ENCODE measurements at regions not wholly inside any gene's neighbourhood (a gene's known extent, or its start where the extent isn't known, plus 50 kb on each side); places are given as distances from the start of the nearest gene placed in this dataset.

DNA sequence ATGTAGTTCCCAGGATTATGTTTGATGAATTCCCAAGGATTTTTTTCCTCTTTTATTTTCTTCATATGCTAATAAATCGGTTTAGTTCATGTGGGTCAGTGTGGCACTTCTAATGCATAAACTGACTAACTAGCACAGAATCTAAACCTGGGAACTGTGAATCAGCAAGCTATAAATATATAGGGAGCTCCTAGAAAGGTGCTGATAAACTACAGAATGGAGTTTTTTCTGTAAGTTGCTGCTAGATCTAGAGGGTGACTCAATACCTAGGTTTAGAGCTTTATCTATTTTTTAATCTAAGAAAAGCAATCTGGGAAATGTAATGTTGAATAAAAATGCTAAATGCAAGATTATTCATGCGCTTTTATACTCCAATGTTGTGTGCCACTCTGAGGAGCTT, 118.8 kb upstream of the PTCHD4 start:
- no peaks in the 10 kb centered on the region for H3K4me1 ChIP-seq
- H3K27ac ChIP-seq: no peak overlapping the region
- no peaks in the 10 kb centered on the region for H3K27me3 ChIP-seq
- intact Hi-C loops (cut with DNase I; ENCODE audit: low total_unique reads): no loop called here
- H3K36me3 ChIP-seq (ENCODE audit: low read depth, missing control alignments): no peaks in the 10 kb centered on the region
- H3K9me3 ChIP-seq: no peaks in the 10 kb centered on the region
- DNase-seq: no peak
- no peak overlapping the region for H3K4me3 ChIP-seq
- WGBS, 2 donors: 90 to 94% methylated on average over 2 of the region's 2 CpGs
- TF ChIP-seq, protein P1, sequence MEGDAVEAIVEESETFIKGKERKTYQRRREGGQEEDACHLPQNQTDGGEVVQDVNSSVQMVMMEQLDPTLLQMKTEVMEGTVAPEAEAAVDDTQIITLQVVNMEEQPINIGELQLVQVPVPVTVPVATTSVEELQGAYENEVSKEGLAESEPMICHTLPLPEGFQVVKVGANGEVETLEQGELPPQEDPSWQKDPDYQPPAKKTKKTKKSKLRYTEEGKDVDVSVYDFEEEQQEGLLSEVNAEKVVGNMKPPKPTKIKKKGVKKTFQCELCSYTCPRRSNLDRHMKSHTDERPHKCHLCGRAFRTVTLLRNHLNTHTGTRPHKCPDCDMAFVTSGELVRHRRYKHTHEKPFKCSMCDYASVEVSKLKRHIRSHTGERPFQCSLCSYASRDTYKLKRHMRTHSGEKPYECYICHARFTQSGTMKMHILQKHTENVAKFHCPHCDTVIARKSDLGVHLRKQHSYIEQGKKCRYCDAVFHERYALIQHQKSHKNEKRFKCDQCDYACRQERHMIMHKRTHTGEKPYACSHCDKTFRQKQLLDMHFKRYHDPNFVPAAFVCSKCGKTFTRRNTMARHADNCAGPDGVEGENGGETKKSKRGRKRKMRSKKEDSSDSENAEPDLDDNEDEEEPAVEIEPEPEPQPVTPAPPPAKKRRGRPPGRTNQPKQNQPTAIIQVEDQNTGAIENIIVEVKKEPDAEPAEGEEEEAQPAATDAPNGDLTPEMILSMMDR (IDR thresholded peaks at IDR 0.05): no peak
- no peak for TF ChIP-seq POLR2A (IDR thresholded peaks at IDR 0.05)

DNA sequence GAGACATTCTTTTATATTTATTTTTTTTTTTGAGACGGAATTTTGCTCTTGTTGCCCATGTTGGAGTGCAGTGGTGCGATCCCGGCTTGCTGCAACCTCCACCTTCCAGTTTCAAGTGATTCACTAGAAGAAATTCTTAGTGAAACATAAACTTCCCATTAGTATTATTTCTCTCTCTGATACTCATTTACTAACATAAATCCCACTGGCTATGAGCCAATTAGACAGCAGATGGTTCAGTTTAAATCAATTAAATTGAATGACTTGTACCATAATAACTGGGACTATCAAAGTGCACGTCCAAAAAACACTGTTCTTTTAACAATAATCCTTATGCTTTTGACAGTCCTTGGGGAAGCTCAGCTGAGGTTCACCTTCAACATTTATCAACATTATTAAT, 111.2 kb upstream of the PTCHD4 start:
- Histone ChIP-seq H3K36me3 (ENCODE audit: low read depth, missing control alignments) (no peaks in the 10 kb centered on the region), H3K9me3 (no peaks in the 10 kb centered on the region), H3K27ac (no peak overlapping the region), H3K27me3 (no peaks in the 10 kb centered on the region), H3K4me3 (no peak overlapping the region), H3K4me1 (no peaks in the 10 kb centered on the region)
- TF ChIP-seq, protein P1 (IDR thresholded peaks at IDR 0.05): no peak
- no peak for TF ChIP-seq POLR2A (IDR thresholded peaks at IDR 0.05)
- 64 to 72% methylated on average over 4 of the region's 4 CpGs for WGBS, 2 donors
- intact Hi-C loops (cut with DNase I; ENCODE audit: low total_unique reads): no loop called here
- no peak for DNase-seq

DNA sequence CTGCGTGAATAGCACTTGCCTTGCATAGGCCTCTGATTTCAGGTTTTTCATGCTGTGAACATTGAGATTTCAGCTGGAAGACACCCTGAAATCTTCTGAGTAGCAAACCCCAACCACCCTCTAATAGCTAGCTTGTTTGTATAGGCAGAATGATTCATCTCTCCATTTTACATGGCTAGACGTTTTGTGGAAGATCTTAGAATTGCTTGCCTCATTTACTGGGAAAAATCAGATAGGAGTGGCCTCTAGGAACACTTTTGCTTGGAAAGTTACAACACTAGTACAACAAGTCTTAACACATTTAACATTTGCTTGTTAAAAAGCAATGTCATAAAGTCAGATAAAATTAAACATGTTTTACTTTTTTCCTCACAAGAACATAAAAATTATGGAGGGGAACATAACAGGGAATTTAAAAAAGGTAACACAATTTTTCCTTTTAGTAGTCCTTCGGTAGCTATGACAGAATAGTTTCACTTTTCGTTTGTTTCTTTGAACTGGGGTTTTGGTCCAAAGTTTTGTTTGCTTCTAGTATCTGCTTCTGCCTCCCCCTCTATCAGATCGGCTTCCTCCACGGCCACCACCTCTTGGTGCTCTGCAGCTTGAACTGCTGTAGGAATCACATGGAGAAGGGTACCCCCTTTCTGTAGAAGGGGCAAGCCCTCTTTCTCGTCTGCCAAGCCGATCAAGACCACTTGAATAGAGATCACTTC, 102.2 kb upstream of the PTCHD4 start:
- WGBS, 2 donors: 72 to 77% methylated on average over 8 of the region's 8 CpGs
- no peaks in the 10 kb centered on the region for H3K4me1 ChIP-seq
- H3K4me3 ChIP-seq: no peak overlapping the region
- no peak for DNase-seq
- H3K27ac ChIP-seq: no peak overlapping the region
- TF ChIP-seq, protein P1 (IDR thresholded peaks at IDR 0.05): no peak
- no peak for TF ChIP-seq POLR2A (IDR thresholded peaks at IDR 0.05)
- intact Hi-C loops (cut with DNase I; ENCODE audit: low total_unique reads): no loop called here
- H3K9me3 ChIP-seq: no peaks in the 10 kb centered on the region
- H3K36me3 ChIP-seq (ENCODE audit: low read depth, missing control alignments): no peaks in the 10 kb centered on the region
- no peaks in the 10 kb centered on the region for H3K27me3 ChIP-seq

DNA sequence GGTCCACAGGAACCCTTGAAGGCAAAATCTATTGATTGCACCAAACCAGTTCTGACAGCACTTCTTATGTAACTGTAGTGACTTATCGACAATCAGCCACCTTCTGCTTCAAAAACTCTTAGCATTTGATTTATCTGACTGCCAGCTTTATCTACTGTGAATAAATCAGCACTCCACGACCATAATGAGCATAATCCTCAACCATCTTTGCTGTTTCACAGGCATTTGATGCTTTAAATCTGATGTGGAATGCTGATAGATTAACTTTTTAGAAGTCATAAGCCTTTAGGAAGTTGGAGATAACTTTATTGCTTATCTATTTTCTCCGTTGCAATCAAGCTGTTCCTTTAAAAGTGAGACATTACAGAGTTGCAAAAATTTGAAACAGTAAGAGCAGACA, 101.5 kb upstream of the PTCHD4 start:
- DNase-seq: no peak
- H3K9me3 ChIP-seq: no peaks in the 10 kb centered on the region
- no peaks in the 10 kb centered on the region for H3K36me3 ChIP-seq (ENCODE audit: low read depth, missing control alignments)
- H3K27ac ChIP-seq: no peak overlapping the region
- intact Hi-C loops (cut with DNase I; ENCODE audit: low total_unique reads): no loop called here
- H3K4me1 ChIP-seq: no peaks in the 10 kb centered on the region
- WGBS, 2 donors: 25 to 30% methylated on average over 3 of the region's 3 CpGs
- TF ChIP-seq, protein P1 (IDR thresholded peaks at IDR 0.05): no peak
- TF ChIP-seq POLR2A (IDR thresholded peaks at IDR 0.05): no peak
- no peak overlapping the region for H3K4me3 ChIP-seq
- H3K27me3 ChIP-seq: no peaks in the 10 kb centered on the region

DNA sequence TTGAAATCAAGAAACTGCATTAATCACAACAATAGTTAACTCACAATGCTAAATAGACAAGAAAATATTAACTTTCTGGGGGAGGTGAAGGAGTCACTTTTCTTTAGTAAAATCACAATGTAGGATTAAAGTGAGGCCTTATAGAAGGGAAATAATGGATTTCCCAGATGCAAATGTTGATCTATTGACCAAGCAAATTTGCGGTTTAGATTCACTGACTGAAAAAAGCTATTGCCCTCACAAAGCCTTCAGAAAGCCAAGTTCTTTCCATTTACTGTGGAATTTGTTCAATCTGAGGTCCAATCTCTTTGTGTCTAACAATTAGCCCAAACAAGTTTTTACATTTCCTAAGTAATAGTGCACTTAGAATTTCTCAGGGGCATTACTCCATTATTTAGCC, 95.1 kb upstream of the PTCHD4 start:
- Histone ChIP-seq H3K27ac (no peak overlapping the region), H3K9me3 (no peaks in the 10 kb centered on the region), H3K4me3 (no peak overlapping the region), H3K27me3 (no peaks in the 10 kb centered on the region), H3K4me1 (no peaks in the 10 kb centered on the region), H3K36me3 (ENCODE audit: low read depth, missing control alignments) (no peaks in the 10 kb centered on the region)
- WGBS, 2 donors: 82 to 86% methylated on average over 1 of the region's 1 CpG
- intact Hi-C loops (cut with DNase I; ENCODE audit: low total_unique reads): no loop called here
- no peak for TF ChIP-seq POLR2A (IDR thresholded peaks at IDR 0.05)
- TF ChIP-seq, protein P1 (IDR thresholded peaks at IDR 0.05): no peak
- no peak for DNase-seq

Measured in testis (tissue), 2 donors.